SU-DHL-6 (cell line): ENCODE measurements at regions not wholly inside any gene's neighbourhood (a gene's known extent, or its start where the extent isn't known, plus 50 kb on each side); places are given as distances from the start of the nearest gene placed in this dataset.

ENCODE experiments used
- H2AFZ ChIP-seq: fragments of 200-600 bp; sonication (generic); 2 replicates; pipeline ENCODE4 v1.6.1; 2014; ENCODE audit warnings: low read depth, mild to moderate bottlenecking, moderate library complexity, mixed read lengths, antibody characterized with exemption, low read length; ENCODE audit not compliant: severe bottlenecking
- H3F3A ChIP-seq: fragments of 200-600 bp; shearing (Covaris generic); 2 replicates; pipeline ENCODE4 v1.6.0; 2016; ENCODE audit warnings: antibody characterized with exemption, mild to moderate bottlenecking; ENCODE audit not compliant: insufficient read depth
- H3K27ac ChIP-seq: fragments of 200-600 bp; sonication (generic); 2 replicates; pipeline ENCODE4 v1.5.1; 2016; ENCODE audit warnings: low read depth, mild to moderate bottlenecking, low read length, moderate library complexity, mixed read lengths
- H3K27me3 ChIP-seq: fragments of 200-600 bp; sonication (generic), shearing (Covaris generic); 2 replicates; pipeline ENCODE4 v1.6.0; 2014; ENCODE audit warnings: mild to moderate bottlenecking, low read length
- H3K36me3 ChIP-seq: fragments of 200-600 bp; sonication (generic); 2 replicates; pipeline ENCODE4 v1.6.1; 2014; ENCODE audit warnings: mild to moderate bottlenecking, low read length, mixed read lengths
- H3K4me2 ChIP-seq: fragments of 300-600, 200-600 bp; shearing (Covaris generic), sonication (generic); 2 replicates; pipeline ENCODE4 v1.6.0; 2014; ENCODE audit warnings: low read length, low read depth, mild to moderate bottlenecking; ENCODE audit not compliant: poor library complexity, severe bottlenecking
- H3K4me3 ChIP-seq: fragments of 200-600 bp; sonication (generic); 2 replicates; pipeline ENCODE4 v1.5.1; 2014; ENCODE audit warnings: antibody characterized with exemption, low read length, mild to moderate bottlenecking, mixed read lengths; ENCODE audit not compliant: insufficient read depth, poor library complexity, severe bottlenecking
- H3K79me2 ChIP-seq: fragments of 200-600 bp; sonication (generic); 2 replicates; pipeline ENCODE4 v1.6.1; 2014; ENCODE audit warnings: mild to moderate bottlenecking, low read length, moderate library complexity; ENCODE audit not compliant: insufficient read depth
- H3K9ac ChIP-seq: fragments of 200-600 bp; sonication (generic); 2 replicates; pipeline ENCODE4 v1.7.0; 2014; ENCODE audit warnings: mild to moderate bottlenecking, low read length
- H3K9me2 ChIP-seq: fragments of 200-600 bp; sonication (generic); replicated peaks from 2 replicates; pipeline ENCODE4 v1.6.1; 2014; ENCODE audit warnings: low read length; ENCODE audit not compliant: insufficient read depth
- H3K9me3 ChIP-seq: fragments of 200-600 bp; sonication (generic); 2 replicates; pipeline ENCODE4 v1.6.1; 2014; ENCODE audit warnings: low read length, mixed read lengths; ENCODE audit not compliant: insufficient read depth
- H4K20me1 ChIP-seq: fragments of 200-600 bp; sonication (generic); 2 replicates; pipeline ENCODE4 v1.6.1; 2014; ENCODE audit warnings: low read depth, mild to moderate bottlenecking, antibody characterized with exemption, low read length, moderate library complexity, mixed read lengths
- CTCF ChIP-seq: fragments of 200-600 bp; sonication (generic); IDR thresholded peaks from one replicate; pipeline ENCODE4 v1.5.1; 2017; ENCODE audit warnings: antibody characterized with exemption, mild to moderate bottlenecking, low read length, moderate library complexity; ENCODE audit not compliant: insufficient read depth, poor library complexity, severe bottlenecking
- EZH2phosphoT487 ChIP-seq: fragments of 200-600 bp; sonication (generic), shearing (Covaris generic); conservative IDR thresholded peaks from 2 replicates; pipeline ENCODE4 v1.6.1; 2018; ENCODE audit warnings: mild to moderate bottlenecking, antibody characterized with exemption, low read length, moderate library complexity, mixed read lengths

- no peaks in the 10 kb centered on the region for H3K27me3 ChIP-seq
- H3K36me3 ChIP-seq = no peaks in the 10 kb centered on the region
- peak overlapping the region; percentile 47 for H3K9ac ChIP-seq
- 0 out of 2 replicates have a peak overlapping the region, but pooled peaks have one; percentile 45 for H3K27ac ChIP-seq
- TF ChIP-seq CTCF (no peak), EZH2phosphoT487 (no peak)
- H3K4me3 ChIP-seq = no peak overlapping the region
- no peaks in the 10 kb centered on the region for H3K9me2 ChIP-seq
- no peaks in the 10 kb centered on the region for H4K20me1 ChIP-seq
- H3K9me3 ChIP-seq = no peaks in the 10 kb centered on the region
- H2AFZ ChIP-seq = peak overlapping the region; percentile 96
- no peaks in the 10 kb centered on the region for H3K79me2 ChIP-seq
- no peaks in the 10 kb centered on the region for H3F3A ChIP-seq
- peak overlapping the region; percentile 56 for H3K4me2 ChIP-seq
Measured at GRCh38 chrX:131746491-131746968, 202.7 kb downstream of the OR13H1 start.

- no peaks in the 10 kb centered on the region for H3K27me3 ChIP-seq
- no peaks in the 10 kb centered on the region for H3K36me3 ChIP-seq
- H3K27ac ChIP-seq = no peak overlapping the region
- no peaks in the 10 kb centered on the region for H3K79me2 ChIP-seq
- no peaks in the 10 kb centered on the region for H3K9me2 ChIP-seq
- H3K9me3 ChIP-seq = no peaks in the 10 kb centered on the region
- H2AFZ ChIP-seq = peak overlapping the region; percentile 96
- no peak for TF ChIP-seq EZH2phosphoT487
- TF ChIP-seq CTCF = no peak
- H3K4me3 ChIP-seq = no peak overlapping the region
- no peaks in the 10 kb centered on the region for H4K20me1 ChIP-seq
- H3F3A ChIP-seq = no peaks in the 10 kb centered on the region
- no peak overlapping the region for H3K9ac ChIP-seq
- H3K4me2 ChIP-seq = no peak overlapping the region
Measured at GRCh38 chrX:131747173-131747572, 203.3 kb downstream of the OR13H1 start.

GRCh38 chrX:131752493-131753198 lies 208.8 kb downstream of the OR13H1 start:
- Histone ChIP-seq H2AFZ (no peak overlapping the region), H3K9ac (no peak overlapping the region), H3K79me2 (no peaks in the 10 kb centered on the region), H3K4me3 (no peak overlapping the region), H3K4me2 (no peak overlapping the region), H3K27ac (no peak overlapping the region), H3K9me2 (no peaks in the 10 kb centered on the region), H3K27me3 (no peaks in the 10 kb centered on the region), H3F3A (no peaks in the 10 kb centered on the region), H4K20me1 (no peaks in the 10 kb centered on the region), H3K36me3 (no peaks in the 10 kb centered on the region), H3K9me3 (no peaks in the 10 kb centered on the region)
- TF ChIP-seq CTCF (no peak), EZH2phosphoT487 (no peak)
